ENCODE measurements at regions not wholly inside any gene's neighbourhood (a gene's known extent, or its start where the extent isn't known, plus 50 kb on each side); places are given as distances from the start of the nearest gene placed in this dataset.
"Not testable (repeated sequence)": the region's sequence is repeated elsewhere in the genome, so short reads cannot be mapped to it uniquely, and the experiment has no call there.

GRCh38 chr2:107669335-107669734 is 157.4 kb upstream of the RGPD4 start:
- peak; percentile 4 for DNase-seq

GRCh38 chr2:107681936-107682335 is 144.8 kb upstream of the RGPD4 start:
- DNase-seq: no peak

- no peak for DNase-seq
Observed at GRCh38 chr2:107684421-107684820, 142.3 kb upstream of the RGPD4 start.

- DNase-seq: no peak
Observed at GRCh38 chr2:107685421-107685986, 141.2 kb upstream of the RGPD4 start.

GRCh38 chr2:107687073-107687472 is 139.6 kb upstream of the RGPD4 start:
- DNase-seq: no peak

- DNase-seq: no peak
Observed at GRCh38 chr2:107688135-107688534, 138.6 kb upstream of the RGPD4 start.

GRCh38 chr2:107693604-107694003 is 133.1 kb upstream of the RGPD4 start:
- no peak for DNase-seq

- no peak for DNase-seq
Observed at GRCh38 chr2:107694667-107695066, 132.0 kb upstream of the RGPD4 start.

- DNase-seq: no peak
Observed at GRCh38 chr2:107697385-107697784, 129.3 kb upstream of the RGPD4 start.

GRCh38 chr2:107698861-107699260 is 127.8 kb upstream of the RGPD4 start:
- no peak for DNase-seq

- no peak for DNase-seq
Observed at GRCh38 chr2:107700073-107700472, 126.6 kb upstream of the RGPD4 start.

- DNase-seq: no peak
Observed at GRCh38 chr2:107711941-107712340, 114.8 kb upstream of the RGPD4 start.

GRCh38 chr2:107712857-107713256 is 113.8 kb upstream of the RGPD4 start:
- peak; percentile 27 for DNase-seq

GRCh38 chr2:107717661-107718060 is 109.0 kb upstream of the RGPD4 start:
- no peak for DNase-seq

GRCh38 chr2:107719141-107719540 is 107.6 kb upstream of the RGPD4 start:
- no peak for DNase-seq

- no peak for DNase-seq
Observed at GRCh38 chr2:107719836-107720235, 106.9 kb upstream of the RGPD4 start.

GRCh38 chr2:107721178-107721577 is 105.5 kb upstream of the RGPD4 start:
- no peak for DNase-seq

- peak; percentile 11 for DNase-seq
Observed at GRCh38 chr2:107721586-107721985, 105.1 kb upstream of the RGPD4 start.

- DNase-seq: not testable (repeated sequence)
Observed at GRCh38 chr2:107725824-107726223, 100.9 kb upstream of the RGPD4 start.

GRCh38 chr2:107727318-107727717 is 99.4 kb upstream of the RGPD4 start:
- no peak for DNase-seq

GRCh38 chr2:107728586-107728985 is 98.1 kb upstream of the RGPD4 start:
- DNase-seq: no peak

GRCh38 chr2:107729440-107729839 is 97.3 kb upstream of the RGPD4 start:
- DNase-seq: no peak

GRCh38 chr2:107730898-107731297 is 95.8 kb upstream of the RGPD4 start:
- peak; percentile 22 for DNase-seq

GRCh38 chr2:107731435-107731834 is 95.3 kb upstream of the RGPD4 start:
- DNase-seq: no peak

GRCh38 chr2:107735201-107735600 is 91.5 kb upstream of the RGPD4 start:
- DNase-seq: no peak

- DNase-seq: no peak
Observed at GRCh38 chr2:107737756-107738155, 88.9 kb upstream of the RGPD4 start.

Measured in hematopoietic multipotent progenitor cell treated with erythropoietin and hydrocortisone succinate and interleukin-3 and kit ligand, for 4 days (in vitro differentiated cells).